Stimulated activated CD8-positive, alpha-beta memory T cell treated with anti-CD3 and anti-CD28 coated beads, Interleukin-4, amount 100 ng/mL, for 4 hours (primary cell): ENCODE measurements at regions not wholly inside any gene's neighbourhood (a gene's known extent, or its start where the extent isn't known, plus 50 kb on each side); places are given as distances from the start of the nearest gene placed in this dataset.
A peak's percentile ranks its signal among the peaks of the same experiment; 100 is the strongest.
"Not testable (repeated sequence)": the region's sequence is repeated elsewhere in the genome, so short reads cannot be mapped to it uniquely, and the experiment has no call there.

Experiments used
- DNase-seq, 2 donors: peaks; one replicate each; pipeline ENCODE4 v3.0.0-alpha.2; 2020; ENCODE audit warnings: low read depth in 2 of 2, low spot score in 1 of 2

GRCh38 chr7:25069900-25070443 lies 55.1 kb downstream of the CYCS start:
- DNase-seq = peak; percentile 5 to 20

GRCh38 chr7:25068502-25069213 lies 56.4 kb downstream of the CYCS start:
- DNase-seq = no peak

GRCh38 chr7:25067726-25068501 lies 57.1 kb downstream of the CYCS start:
- DNase-seq = no peak

- DNase-seq = no peak
These were observed 58.8 kb downstream of the CYCS start for GRCh38 chr7:25066253-25066652.

GRCh38 chr7:25062380-25062779 lies 62.7 kb downstream of the CYCS start:
- DNase-seq = no peak

- DNase-seq = no peak
These were observed 64.5 kb downstream of the CYCS start for GRCh38 chr7:25060487-25061055.

GRCh38 chr7:25059576-25059975 lies 65.5 kb downstream of the CYCS start:
- DNase-seq = no peak

GRCh38 chr7:25056368-25056767 lies 68.7 kb downstream of the CYCS start:
- DNase-seq = no peak

GRCh38 chr7:25055520-25056220 lies 69.4 kb downstream of the CYCS start:
- DNase-seq = no peak

GRCh38 chr7:25054819-25055519 lies 70.1 kb downstream of the CYCS start:
- DNase-seq = no peak

GRCh38 chr7:25050223-25050622 lies 70.2 kb upstream of the OSBPL3 start:
- DNase-seq = no peak

GRCh38 chr7:25048444-25048834 lies 68.5 kb upstream of the OSBPL3 start:
- no peak for DNase-seq

- not testable (repeated sequence) for DNase-seq
These were observed 67.8 kb upstream of the OSBPL3 start for GRCh38 chr7:25047571-25048443.

GRCh38 chr7:25037325-25037724 lies 57.3 kb upstream of the OSBPL3 start:
- no peak for DNase-seq

- no peak for DNase-seq
These were observed 55.3 kb upstream of the OSBPL3 start for GRCh38 chr7:25035274-25035673.

GRCh38 chr7:25034136-25034535 lies 54.2 kb upstream of the OSBPL3 start:
- DNase-seq = no peak

- DNase-seq = no peak
These were observed 53.1 kb upstream of the OSBPL3 start for GRCh38 chr7:25032774-25033743.

GRCh38 chr7:25031432-25031831 lies 51.5 kb upstream of the OSBPL3 start:
- DNase-seq = no peak

GRCh38 chr7:25031007-25031406 lies 51.0 kb upstream of the OSBPL3 start:
- no peak for DNase-seq
